ENCODE measurements at regions not wholly inside any gene's neighbourhood (a gene's known extent, or its start where the extent isn't known, plus 50 kb on each side); places are given as distances from the start of the nearest gene placed in this dataset.

- no peak for TF ChIP-seq EP300 (IDR thresholded peaks at IDR 0.05)
- TF ChIP-seq POLR2A (IDR thresholded peaks at IDR 0.05): no peak
- no peak for TF ChIP-seq POLR2AphosphoS5 (IDR thresholded peaks at IDR 0.05)
- TF ChIP-seq, protein P1, sequence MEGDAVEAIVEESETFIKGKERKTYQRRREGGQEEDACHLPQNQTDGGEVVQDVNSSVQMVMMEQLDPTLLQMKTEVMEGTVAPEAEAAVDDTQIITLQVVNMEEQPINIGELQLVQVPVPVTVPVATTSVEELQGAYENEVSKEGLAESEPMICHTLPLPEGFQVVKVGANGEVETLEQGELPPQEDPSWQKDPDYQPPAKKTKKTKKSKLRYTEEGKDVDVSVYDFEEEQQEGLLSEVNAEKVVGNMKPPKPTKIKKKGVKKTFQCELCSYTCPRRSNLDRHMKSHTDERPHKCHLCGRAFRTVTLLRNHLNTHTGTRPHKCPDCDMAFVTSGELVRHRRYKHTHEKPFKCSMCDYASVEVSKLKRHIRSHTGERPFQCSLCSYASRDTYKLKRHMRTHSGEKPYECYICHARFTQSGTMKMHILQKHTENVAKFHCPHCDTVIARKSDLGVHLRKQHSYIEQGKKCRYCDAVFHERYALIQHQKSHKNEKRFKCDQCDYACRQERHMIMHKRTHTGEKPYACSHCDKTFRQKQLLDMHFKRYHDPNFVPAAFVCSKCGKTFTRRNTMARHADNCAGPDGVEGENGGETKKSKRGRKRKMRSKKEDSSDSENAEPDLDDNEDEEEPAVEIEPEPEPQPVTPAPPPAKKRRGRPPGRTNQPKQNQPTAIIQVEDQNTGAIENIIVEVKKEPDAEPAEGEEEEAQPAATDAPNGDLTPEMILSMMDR (IDR thresholded peaks at IDR 0.05): no peak
These were observed 279.4 kb upstream of the SYT1 start for GRCh38 chr12:78585132-78585531.
